NCI-H510A treated with DMSO at 0.1 percent for 48 hours (cell line): ENCODE measurements at regions not wholly inside any gene's neighbourhood (a gene's known extent, or its start where the extent isn't known, plus 50 kb on each side); places are given as distances from the start of the nearest gene placed in this dataset.
"Not testable (repeated sequence)": the region's sequence is repeated elsewhere in the genome, so short reads cannot be mapped to it uniquely, and the experiment has no call there.

Experiments
- DNase-seq: peaks from one replicate; lab custom pipeline; 2025; lab: John Stamatoyannopoulos, UW

DNA sequence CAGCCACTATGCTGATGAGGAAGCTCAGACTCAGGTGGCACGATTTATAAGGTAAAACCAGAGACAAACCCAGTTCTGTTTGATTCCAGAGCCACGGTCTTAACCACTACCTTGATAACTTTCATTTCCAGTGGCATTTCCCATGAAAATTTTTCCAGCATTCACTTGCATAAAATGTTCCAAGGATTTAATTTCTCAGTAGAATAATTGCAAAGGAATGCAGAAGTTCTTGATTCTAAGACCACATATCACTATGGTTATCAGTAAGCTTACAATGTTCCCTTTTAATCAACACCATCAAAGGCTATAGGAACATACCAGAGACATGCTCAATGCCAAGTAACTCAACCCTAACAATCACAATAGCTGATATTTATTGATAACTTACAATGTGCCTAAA is 306.0 kb upstream of the HS3ST5 start:
- DNase-seq = no peak

DNA sequence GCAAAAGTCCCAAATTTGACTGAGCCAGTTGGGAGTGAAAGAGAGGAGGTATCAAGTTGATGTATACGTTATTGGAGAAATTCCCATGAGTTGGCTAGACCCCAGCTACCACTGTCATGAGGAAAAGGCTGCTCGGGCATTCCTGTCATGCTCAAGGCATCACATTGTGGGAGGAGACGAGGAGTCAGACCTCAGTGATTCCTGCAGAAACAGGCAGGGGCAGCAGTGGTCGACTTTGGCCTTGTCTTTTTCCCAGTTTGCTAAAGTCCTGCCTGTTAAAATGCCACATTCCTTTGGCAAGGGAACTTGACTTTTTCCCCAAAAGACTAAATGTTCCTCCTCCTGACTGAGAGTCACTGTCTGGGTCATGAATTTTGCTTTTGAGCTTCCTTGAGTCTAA is 295.5 kb upstream of the HS3ST5 start:
- DNase-seq = no peak

DNA sequence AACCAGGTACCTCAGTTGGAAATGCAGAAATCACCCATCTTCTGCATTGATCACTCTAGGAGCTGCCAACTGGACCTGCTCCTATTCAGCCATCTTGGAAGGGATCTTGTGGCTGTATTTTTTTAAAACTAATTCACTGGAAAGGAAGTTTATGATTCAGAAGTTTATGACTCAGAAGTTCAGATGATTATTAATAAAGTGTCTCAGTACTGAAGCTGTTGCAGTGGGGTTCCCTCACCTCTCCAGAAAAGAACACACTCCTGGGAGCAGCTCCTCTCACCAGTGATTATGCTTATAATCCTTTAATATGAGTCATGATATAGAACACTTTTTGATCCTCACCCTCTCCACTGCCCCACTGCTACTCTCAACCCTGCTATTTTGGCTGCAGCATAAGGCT is 291.2 kb upstream of the HS3ST5 start:
- DNase-seq = no peak

DNA sequence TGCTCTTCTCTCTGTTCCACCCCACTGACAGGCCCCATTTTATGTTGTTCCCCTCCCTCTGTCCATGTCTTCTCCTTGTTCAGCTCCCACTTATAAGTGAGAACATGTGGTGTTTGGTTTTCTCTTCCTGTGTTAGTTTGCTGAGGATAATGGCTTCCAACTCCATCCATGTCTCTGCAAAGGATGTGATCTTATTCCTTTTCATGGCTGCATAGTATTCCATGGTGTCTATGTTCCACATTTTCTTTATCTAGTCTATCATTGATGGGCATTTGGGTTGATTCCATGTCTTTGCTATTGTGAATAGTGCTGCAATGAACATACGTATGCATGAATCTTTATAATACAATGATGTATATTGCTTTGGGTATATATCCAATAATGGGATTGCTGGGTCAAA is 283.4 kb upstream of the HS3ST5 start:
- DNase-seq = not testable (repeated sequence)

DNA sequence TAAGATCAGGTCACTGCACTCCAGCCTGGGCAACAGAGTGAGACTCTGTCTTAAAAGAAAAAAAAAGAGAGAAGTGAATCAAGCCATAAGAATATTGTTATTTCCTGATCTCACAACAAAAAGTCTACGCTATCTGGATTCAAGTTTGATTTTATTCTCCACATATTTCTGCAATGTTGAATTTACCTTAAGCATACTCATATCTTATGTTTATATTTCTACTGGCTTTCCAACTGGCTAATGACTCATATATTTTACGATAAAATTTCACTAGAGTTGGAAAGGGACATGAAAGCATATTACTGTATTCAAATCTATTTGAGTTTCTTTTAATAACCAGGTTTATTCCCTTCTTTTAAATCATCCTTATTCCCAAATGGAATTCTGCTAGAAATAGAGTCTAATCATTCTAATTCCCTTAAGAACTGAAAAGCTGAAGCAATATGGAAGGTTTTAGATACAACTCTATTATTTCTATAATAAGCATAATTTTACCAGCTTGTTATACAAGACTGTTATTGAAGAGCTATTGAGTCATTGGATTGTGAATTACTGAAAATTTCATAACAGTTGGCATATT is 276.9 kb upstream of the HS3ST5 start:
- DNase-seq = no peak

DNA sequence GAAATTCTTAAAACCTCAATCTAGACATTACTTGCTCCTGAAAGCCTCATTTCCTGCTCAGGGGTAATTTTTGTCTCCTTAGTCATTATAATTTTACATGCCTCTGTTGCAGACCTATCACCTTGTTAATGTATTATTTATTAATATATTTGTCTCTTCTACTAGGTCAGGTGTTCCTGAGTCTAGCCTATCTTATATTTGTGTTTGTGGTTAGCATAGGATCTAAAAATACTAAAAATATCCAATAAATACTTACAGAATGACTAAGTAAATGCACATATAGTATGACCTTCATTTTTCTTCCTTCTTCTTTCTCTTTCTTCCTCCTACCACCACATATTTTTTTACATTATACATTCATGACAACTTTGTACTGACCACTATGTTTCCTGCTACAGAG is 268.9 kb upstream of the HS3ST5 start:
- DNase-seq = no peak

DNA sequence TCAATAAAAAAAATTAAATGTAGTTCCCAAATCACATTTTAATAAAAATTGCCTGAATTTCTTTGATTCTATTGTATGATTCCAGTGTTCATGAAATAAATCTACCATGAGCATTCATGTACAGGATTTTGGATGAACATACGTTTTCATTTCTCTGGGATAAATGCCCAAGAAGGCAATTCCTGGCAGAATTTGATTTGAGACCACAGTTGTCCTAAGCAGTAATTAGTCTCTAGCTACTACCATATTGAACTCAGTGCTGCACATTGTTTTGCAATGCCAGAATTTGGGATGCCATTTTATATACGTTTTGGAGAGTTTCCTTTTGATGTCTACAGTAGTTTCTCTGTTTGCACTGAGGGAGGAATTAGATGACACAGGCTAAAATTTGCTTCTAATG is 265.3 kb upstream of the HS3ST5 start:
- DNase-seq = no peak

DNA sequence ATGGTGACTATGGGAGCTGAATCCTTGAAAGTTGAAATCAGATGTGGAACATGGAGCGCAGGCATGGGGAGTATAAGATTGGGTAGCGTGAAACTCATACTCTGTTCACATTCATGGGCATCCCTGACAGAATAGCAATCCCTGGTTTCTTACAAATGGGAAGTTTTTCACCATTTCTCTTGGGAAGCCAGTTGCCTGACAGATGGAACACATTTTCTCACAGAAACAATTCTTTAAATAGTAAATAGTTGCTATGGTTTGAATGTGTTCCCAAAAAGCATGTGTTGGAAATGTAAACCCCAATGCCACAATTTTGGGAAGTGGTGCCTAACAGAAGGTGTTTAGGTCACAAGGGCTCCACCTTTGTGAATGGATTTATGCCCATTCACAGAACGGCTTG is 262.8 kb upstream of the HS3ST5 start:
- no peak for DNase-seq

DNA sequence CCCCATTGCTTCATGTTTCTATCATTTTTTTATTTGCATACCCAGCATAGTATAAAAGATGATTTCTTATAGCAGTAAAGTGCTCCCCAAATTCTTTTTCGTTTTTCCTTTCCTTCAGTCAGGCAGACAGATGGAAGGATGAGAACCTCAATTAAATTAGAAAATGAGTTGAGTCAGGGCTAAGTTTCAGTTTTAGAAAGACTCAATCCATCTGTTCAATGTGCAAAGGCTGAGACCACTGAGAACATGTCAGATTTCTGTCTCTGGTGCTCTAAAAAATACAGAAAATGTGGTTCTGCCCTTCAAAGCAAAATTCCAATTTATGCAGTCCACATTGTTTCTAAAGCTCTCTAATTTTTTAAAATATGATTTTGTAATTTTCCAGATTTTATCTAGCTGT is 257.6 kb upstream of the HS3ST5 start:
- no peak for DNase-seq

DNA sequence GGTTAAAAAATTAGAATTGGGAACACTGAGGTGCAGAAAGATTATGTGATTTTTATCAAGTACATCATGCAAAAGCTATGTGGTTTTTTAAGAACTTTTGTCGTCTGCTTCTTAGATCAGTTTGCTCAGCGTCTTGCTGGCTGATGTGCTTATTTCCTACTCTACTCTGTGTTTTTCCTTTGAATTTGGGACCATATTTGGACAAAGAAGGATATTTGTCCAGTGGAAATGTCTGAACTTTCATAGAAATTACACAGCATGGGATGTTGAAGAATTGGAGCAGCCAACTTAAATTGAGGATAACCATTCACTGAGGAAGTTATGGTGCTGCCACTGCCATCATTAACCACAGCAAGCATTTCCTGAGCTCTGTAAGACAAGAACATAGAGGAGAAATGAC is 252.8 kb upstream of the HS3ST5 start:
- no peak for DNase-seq

DNA sequence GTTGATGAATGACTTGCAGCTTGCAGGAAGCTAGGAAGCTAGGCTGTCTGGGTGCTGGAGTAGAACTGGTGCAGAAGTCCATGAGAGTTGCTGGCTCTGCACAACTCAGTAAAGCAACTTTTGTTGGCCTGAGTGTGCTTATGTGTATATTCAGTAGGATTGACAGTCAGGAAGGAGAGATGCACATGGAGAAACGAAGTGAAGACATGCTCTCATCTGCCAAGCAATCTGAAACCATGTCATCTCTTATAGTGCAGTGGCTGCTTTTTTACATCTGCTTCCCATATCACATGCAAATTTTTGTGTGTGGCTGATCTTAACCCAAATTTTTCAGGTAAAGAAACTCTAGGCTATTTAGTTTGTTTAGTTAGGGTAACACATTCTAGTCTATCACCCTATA is 252.4 kb upstream of the HS3ST5 start:
- no peak for DNase-seq

DNA sequence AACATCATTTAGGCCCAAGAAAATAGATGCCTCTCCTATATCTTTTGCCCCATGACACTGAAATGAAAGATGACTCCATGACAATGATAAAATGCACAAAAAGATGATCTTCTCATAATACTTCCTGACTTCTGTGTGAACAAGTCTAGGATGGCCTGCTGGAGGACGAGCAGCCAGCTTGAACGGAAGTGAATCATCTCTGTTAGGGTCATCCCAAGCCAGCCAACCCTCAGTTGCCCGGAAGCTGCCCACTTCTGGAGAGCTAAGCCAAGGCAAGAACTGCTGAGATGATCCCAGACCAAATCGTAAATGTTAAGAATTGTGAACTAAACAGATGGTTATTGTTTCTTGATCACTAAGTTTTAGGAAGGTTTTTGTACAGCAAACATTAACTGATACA is 249.7 kb upstream of the HS3ST5 start:
- DNase-seq = no peak

DNA sequence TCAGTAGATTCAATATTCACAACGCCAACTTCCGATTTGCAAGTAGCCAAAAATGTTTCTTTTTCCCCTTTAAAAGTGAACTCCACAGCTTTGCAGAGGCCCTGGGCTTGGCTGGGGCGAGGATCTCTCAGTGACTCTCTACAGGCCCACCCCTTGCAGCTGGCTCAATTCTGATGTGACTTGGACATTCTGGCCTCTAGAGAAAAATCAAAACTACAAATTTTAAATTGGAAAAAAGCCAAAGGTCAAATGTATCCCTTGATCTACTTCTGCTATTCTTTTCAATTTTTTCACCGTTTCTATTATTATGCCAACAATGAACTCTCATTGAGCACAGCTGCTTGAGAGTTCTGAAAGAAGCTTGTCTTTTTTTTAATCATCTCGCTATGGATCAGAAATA is 245.9 kb upstream of the HS3ST5 start:
- no peak for DNase-seq

DNA sequence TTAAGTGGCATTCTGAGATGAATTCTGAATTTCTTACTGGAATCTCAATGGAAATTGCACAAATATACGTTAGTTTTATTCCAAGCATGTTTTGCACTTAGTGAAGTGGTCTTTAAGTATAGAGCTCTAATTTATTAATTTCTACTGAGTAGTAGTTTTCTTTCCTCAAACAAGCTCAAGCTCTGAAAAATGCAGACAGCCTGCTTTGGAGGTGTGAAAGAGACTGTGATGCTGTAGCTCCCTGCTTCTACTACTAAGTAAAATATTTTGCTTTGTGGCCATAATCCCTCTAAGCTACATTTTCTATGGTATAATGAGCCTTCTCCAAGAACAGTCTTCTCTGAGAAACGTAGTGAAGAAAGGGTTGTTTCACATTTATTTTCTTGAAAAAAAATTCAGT is 243.5 kb upstream of the HS3ST5 start:
- no peak for DNase-seq

DNA sequence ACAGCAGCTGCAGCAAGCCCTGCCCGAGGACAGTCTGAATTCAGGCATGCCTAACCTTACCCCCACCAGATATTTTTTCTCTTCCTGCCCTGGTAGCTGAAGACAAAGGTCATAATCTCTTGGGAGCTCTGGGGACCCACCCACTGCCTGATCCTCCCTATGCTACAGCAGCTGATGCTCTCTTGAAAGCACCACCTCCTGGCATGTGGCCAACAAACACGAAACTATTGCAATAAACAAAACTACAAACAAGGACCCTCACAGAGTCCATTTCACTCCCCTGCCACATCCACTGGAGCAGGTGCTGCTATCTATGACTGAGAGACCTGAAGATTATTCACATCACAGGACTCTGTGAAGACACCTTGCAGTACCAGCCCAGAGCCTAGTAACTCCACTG is 238.5 kb upstream of the HS3ST5 start:
- no peak for DNase-seq

DNA sequence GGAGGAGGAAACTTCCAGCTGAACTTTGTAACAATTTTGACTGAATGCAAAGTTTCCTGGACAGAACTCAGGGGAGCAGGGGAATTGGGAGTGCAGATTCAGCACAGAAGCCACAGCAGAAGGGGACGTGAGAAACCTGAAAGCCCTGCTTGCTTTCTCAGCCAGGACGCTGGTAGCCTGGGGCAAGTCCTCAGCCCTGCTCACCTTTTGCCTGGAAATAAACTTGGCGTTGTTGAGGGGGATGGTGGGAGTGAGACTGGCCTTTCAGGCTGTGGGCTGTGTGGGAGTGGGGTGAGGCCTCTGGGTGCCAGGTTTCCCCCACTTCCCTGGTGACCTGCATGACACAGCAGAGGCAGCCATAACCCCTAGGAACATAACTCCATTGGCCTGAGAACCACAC is 238.1 kb upstream of the HS3ST5 start:
- no peak for DNase-seq

DNA sequence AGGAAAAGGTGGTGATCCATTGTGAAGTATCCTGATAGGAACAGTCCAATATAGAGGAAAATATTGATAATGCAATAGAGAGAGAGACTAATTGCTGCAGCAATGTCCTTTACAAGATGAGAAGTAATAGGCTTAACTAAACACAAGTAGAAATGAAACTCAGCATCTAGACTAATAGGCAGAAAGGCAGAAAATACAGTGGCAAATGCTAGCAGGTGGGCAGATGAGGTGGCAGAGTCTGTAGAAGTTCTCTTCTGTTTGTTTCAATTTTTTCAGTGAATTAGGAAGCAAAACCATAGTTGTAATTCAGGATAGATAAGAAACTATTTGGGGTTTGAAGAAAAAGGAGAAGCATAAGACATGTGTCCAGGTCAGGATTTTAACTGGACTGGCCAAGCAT is 236.7 kb upstream of the HS3ST5 start:
- DNase-seq = no peak

DNA sequence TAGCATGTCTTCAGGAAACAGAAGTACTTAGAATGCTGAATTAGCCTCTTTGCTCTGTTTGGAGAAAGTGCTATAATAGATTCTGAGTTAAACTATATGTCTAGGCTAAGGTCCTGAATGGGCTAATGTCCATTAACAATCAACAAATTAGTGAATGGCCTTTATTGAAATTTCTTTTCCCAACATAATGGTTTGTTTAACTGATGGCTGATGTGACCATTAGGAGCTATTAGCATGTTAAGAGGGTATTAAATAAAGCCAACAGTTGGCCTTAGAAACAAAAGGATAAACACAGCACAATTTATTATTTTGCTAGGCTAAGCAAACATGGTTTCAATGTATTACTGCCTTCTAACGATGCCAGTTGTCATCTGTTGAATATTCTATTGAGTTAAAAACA is 234.3 kb upstream of the HS3ST5 start:
- no peak for DNase-seq

DNA sequence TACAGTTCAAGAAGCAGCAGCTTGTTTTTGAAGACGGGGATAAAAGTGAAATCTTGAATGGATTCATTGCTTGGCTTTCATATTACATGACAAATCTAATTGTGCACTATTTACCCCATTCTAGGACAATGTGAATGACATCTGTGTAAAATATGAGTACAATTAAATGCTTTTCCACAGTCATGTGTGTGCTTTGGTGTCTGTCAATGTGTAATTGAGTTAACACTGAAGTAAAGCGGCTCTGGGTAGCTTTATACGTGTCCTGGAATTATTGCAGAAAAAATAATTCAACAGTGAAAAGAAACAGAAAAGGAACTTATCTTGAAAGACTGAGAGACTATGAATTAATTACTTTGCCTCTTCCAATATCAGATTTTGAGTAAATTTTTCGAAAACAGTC is 233.5 kb upstream of the HS3ST5 start:
- DNase-seq = no peak

DNA sequence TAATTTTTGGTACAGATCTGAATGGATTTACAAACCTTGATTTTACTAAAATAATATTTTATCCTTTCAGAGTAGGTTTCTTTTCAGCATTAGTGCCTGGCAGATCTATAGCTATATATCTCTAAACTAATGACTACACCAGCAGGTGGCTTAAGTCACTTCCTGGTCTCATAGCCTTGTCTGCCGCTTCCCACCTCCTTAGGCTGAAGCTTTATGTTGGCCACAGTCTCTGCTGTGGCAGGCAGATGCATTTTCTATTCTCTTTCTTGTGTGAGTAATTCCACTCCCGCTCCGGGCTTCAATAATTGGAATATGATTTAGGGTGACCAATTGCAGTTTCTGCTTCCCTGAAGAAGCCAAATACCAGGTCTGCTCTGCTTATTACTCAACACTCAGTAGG is 226.8 kb upstream of the HS3ST5 start:
- DNase-seq = no peak

DNA sequence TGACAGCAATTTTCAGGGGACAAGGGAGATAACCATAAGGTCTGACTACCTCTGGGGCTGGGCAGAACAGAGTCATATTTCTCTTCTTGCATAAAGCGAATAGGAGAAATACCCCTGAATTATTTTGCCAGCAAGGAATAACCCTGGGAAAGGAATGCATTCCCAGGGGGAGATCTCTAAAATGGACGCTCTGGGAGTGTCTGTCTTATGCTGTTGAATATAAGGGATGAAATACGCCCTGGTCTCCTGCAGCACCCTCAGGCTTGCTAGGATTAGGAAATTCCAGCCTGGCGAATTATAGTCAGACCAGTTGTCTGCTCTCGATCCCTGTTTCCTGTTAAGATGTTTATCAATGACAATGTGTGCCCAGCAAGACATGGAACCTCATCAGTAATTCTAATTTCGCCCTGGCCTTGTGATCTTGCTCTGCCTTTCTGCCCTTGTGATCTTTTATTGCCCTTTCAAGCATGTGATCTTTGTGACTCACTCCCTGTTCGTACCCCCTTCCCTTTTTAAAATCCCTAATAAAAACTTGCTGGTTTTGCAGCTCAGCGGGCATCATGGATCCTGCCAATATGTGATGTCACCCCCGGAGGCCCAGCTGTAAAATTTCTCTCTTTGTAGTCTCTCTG is 221.6 kb upstream of the HS3ST5 start:
- DNase-seq = no peak

DNA sequence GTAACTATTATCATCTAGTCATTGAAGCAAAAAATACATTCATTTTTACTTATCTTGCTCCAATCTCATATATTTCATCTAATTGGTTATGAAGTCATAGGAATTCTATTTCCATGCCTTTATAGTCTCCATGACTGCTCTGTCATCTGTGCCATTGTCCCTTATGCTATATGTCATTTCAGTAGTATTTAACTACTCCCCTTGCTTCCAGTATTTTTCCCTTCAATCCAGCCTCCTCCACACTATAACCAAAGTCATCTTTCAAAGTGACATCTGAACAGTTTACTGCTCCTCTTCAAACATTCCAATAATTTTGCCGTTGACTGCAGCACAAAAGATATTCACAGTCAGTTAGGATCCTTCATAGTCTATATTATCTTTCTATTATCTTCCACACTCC is 216.6 kb upstream of the HS3ST5 start:
- no peak for DNase-seq

DNA sequence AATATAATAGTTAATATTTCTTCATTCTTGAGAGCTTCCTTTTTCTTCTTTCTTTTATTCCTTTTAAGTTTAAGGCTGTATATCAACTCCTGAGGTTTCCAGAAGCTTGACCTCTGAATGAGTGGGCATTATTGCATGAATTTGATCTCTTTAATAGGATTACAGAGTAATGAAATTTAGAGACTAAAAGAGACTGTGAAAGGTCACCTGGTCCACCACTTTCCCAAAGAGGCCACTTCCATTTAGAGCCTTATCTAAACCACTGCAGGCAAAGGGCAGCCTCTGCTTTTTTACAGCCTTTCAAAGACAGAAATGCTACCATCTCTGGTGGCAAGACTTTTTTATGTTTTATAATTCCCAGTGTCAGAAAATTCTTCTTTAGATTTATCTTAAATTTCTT is 215.3 kb upstream of the HS3ST5 start:
- DNase-seq = no peak

DNA sequence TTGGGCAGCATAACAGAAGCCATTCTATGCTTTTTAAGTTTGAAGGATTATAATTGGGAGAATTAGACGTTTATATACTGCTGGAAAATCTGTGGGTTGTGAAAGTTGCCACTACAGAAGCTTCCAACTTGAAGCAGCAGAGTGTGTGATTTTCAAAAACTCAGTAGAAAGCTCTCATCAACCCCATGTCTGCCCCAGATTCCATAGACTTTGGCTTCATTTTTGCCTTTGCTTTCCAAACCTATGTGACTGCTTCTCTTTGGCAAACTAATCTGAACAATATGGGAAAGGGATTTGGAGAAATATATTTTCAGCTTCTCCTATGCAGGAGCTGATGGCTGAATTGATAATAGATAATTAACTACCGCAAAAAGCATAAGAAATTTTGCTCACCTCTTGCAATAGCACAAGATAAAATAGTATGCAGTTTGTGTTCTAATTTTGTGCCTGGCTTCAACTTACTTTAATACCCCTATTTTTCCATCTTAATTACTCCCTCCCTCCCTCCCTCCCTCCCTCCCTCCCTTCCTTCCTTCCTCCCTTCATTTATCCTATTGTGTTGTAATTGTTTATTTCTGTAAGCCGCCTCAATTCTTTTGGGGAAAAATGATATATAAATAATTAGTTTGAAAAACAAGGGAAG is 214.1 kb upstream of the HS3ST5 start:
- no peak for DNase-seq
